ENCODE measurements at regions not wholly inside any gene's neighbourhood (a gene's known extent, or its start where the extent isn't known, plus 50 kb on each side); places are given as distances from the start of the nearest gene placed in this dataset.

- ChIA-PET CTCF (no interaction called here), POLR2A (no interaction called here)
- TF ChIP-seq CTCF (IDR thresholded peaks at IDR 0.05; ENCODE audit: control extremely low read depth, extremely low read depth, low read depth, missing control alignments): no peak
- no peak for DNase-seq (ENCODE audit: extremely low spot score)
Measured at GRCh38 chr18:67845035-67845434, 328.5 kb upstream of the DSEL start.

- no peak for TF ChIP-seq CTCF (IDR thresholded peaks at IDR 0.05; ENCODE audit: control extremely low read depth, extremely low read depth, low read depth, missing control alignments)
- DNase-seq (ENCODE audit: extremely low spot score): no peak
- POLR2A ChIA-PET: no interaction called here
- CTCF ChIA-PET: interaction anchor here (1.2 to 2.1 kb wide), 2 partner anchors 9 to 45 kb away, joined by 3 to 5 read pairs; no protein-coding TSS in a partner anchor
Measured at GRCh38 chr18:67840379-67840778, 323.9 kb upstream of the DSEL start.

- TF ChIP-seq CTCF (IDR thresholded peaks at IDR 0.05; ENCODE audit: control extremely low read depth, extremely low read depth, low read depth, missing control alignments): no peak
- ChIA-PET CTCF (no interaction called here), POLR2A (no interaction called here)
- DNase-seq (ENCODE audit: extremely low spot score): no peak
Measured at GRCh38 chr18:67818432-67818831, 301.9 kb upstream of the DSEL start.

GRCh38 chr18:67815280-67815679 is 298.8 kb upstream of the DSEL start:
- DNase-seq (ENCODE audit: extremely low spot score): no peak
- no peak for TF ChIP-seq CTCF (IDR thresholded peaks at IDR 0.05; ENCODE audit: control extremely low read depth, extremely low read depth, low read depth, missing control alignments)
- ChIA-PET CTCF (no interaction called here), POLR2A (no interaction called here)

- POLR2A ChIA-PET: no interaction called here
- no peak for TF ChIP-seq CTCF (IDR thresholded peaks at IDR 0.05; ENCODE audit: control extremely low read depth, extremely low read depth, low read depth, missing control alignments)
- no peak for DNase-seq (ENCODE audit: extremely low spot score)
Measured at GRCh38 chr18:67813380-67814028, 297.0 kb upstream of the DSEL start.

GRCh38 chr18:67805261-67805660 is 288.7 kb upstream of the DSEL start:
- ChIA-PET POLR2A (no interaction called here), CTCF (interaction anchor here (0.7 kb wide), 1 partner anchor 19 kb away, joined by 3 read pairs; no protein-coding TSS in a partner anchor)
- no peak for TF ChIP-seq CTCF (IDR thresholded peaks at IDR 0.05; ENCODE audit: control extremely low read depth, extremely low read depth, low read depth, missing control alignments)
- no peak for DNase-seq (ENCODE audit: extremely low spot score)

More at GRCh38 chr18:67813380-67814028, 297.0 kb upstream of the DSEL start:
- CTCF ChIA-PET: no interaction called here
